ENCODE measurements at regions not wholly inside any gene's neighbourhood (a gene's known extent, or its start where the extent isn't known, plus 50 kb on each side); places are given as distances from the start of the nearest gene placed in this dataset.

- peaks cover 20% of the 10 kb centered on the region for H3K4me1 ChIP-seq (ENCODE audit: insufficient read depth, low read length)
- no peaks in the 10 kb centered on the region for H3K36me3 ChIP-seq (ENCODE audit: insufficient read depth, low read length)
- H3K9ac ChIP-seq (ENCODE audit: low read depth, low read length), result no peak overlapping the region
- TF ChIP-seq EZH2 (IDR thresholded peaks at IDR 0.05; ENCODE audit: borderline replicate concordance, low read depth, low read length, severe bottlenecking) (no peak), CTCF (IDR thresholded peaks at IDR 0.05; ENCODE audit: borderline replicate concordance, extremely low read depth, low read length, poor library complexity, severe bottlenecking) (no peak)
- H3K4me3 ChIP-seq (ENCODE audit: low read depth in 1 of 2, low read length in 2 of 2), result no peak overlapping the region
- no peak overlapping the region for H3K4me2 ChIP-seq (ENCODE audit: insufficient read depth, low read length)
- H3K9me3 ChIP-seq (ENCODE audit: insufficient read depth, low read length, severe bottlenecking), result no peaks in the 10 kb centered on the region
- H4K20me1 ChIP-seq (ENCODE audit: insufficient read depth, low read length), result no peaks in the 10 kb centered on the region
- no peak overlapping the region for H2AFZ ChIP-seq (ENCODE audit: low read depth, low read length)
- H3K27ac ChIP-seq (ENCODE audit: low read length), result no peak overlapping the region
- DNase-seq (no peak), ATAC-seq (ENCODE audit: insufficient read depth, low read depth) (no peak)
- no peaks in the 10 kb centered on the region for H3K27me3 ChIP-seq (ENCODE audit: insufficient read depth, low read length, poor library complexity)
- no peaks in the 10 kb centered on the region for H3K79me2 ChIP-seq (ENCODE audit: insufficient read depth, low read length)
Observed at GRCh38 chr10:4281190-4281825, 496.3 kb upstream of the KLF6 start.

- Histone ChIP-seq H3K4me3 (ENCODE audit: low read depth in 1 of 2, low read length in 2 of 2) (no peak overlapping the region), H4K20me1 (ENCODE audit: insufficient read depth, low read length) (no peaks in the 10 kb centered on the region), H3K9me3 (ENCODE audit: insufficient read depth, low read length, severe bottlenecking) (no peaks in the 10 kb centered on the region), H3K36me3 (ENCODE audit: insufficient read depth, low read length) (no peaks in the 10 kb centered on the region), H3K79me2 (ENCODE audit: insufficient read depth, low read length) (no peaks in the 10 kb centered on the region), H3K4me1 (ENCODE audit: insufficient read depth, low read length) (peaks cover 18% of the 10 kb centered on the region), H3K9ac (ENCODE audit: low read depth, low read length) (no peak overlapping the region), H3K27me3 (ENCODE audit: insufficient read depth, low read length, poor library complexity) (no peaks in the 10 kb centered on the region), H3K4me2 (ENCODE audit: insufficient read depth, low read length) (no peak overlapping the region), H2AFZ (ENCODE audit: low read depth, low read length) (no peak overlapping the region), H3K27ac (ENCODE audit: low read length) (no peak overlapping the region)
- ATAC-seq (ENCODE audit: insufficient read depth, low read depth), result no peak
- no peak for TF ChIP-seq CTCF (IDR thresholded peaks at IDR 0.05; ENCODE audit: borderline replicate concordance, extremely low read depth, low read length, poor library complexity, severe bottlenecking)
- TF ChIP-seq EZH2 (IDR thresholded peaks at IDR 0.05; ENCODE audit: borderline replicate concordance, low read depth, low read length, severe bottlenecking), result no peak
- no peak for DNase-seq
Observed at GRCh38 chr10:4280461-4281189, 495.6 kb upstream of the KLF6 start.

- no peaks in the 10 kb centered on the region for H3K79me2 ChIP-seq (ENCODE audit: insufficient read depth, low read length)
- no peaks in the 10 kb centered on the region for H4K20me1 ChIP-seq (ENCODE audit: insufficient read depth, low read length)
- TF ChIP-seq EZH2 (IDR thresholded peaks at IDR 0.05; ENCODE audit: borderline replicate concordance, low read depth, low read length, severe bottlenecking), result no peak
- TF ChIP-seq CTCF (IDR thresholded peaks at IDR 0.05; ENCODE audit: borderline replicate concordance, extremely low read depth, low read length, poor library complexity, severe bottlenecking), result no peak
- H3K27ac ChIP-seq (ENCODE audit: low read length), result no peak overlapping the region
- no peaks in the 10 kb centered on the region for H3K27me3 ChIP-seq (ENCODE audit: insufficient read depth, low read length, poor library complexity)
- no peak overlapping the region for H3K4me2 ChIP-seq (ENCODE audit: insufficient read depth, low read length)
- no peak overlapping the region for H2AFZ ChIP-seq (ENCODE audit: low read depth, low read length)
- H3K4me1 ChIP-seq (ENCODE audit: insufficient read depth, low read length), result peaks cover 8% of the 10 kb centered on the region
- no peaks in the 10 kb centered on the region for H3K9me3 ChIP-seq (ENCODE audit: insufficient read depth, low read length, severe bottlenecking)
- no peak overlapping the region for H3K4me3 ChIP-seq (ENCODE audit: low read depth in 1 of 2, low read length in 2 of 2)
- DNase-seq (no peak), ATAC-seq (ENCODE audit: insufficient read depth, low read depth) (no peak)
- no peaks in the 10 kb centered on the region for H3K36me3 ChIP-seq (ENCODE audit: insufficient read depth, low read length)
- no peak overlapping the region for H3K9ac ChIP-seq (ENCODE audit: low read depth, low read length)
Observed at GRCh38 chr10:4279655-4280054, 494.6 kb upstream of the KLF6 start.

Data from DND-41 (cell line).